ENCODE measurements at regions not wholly inside any gene's neighbourhood (a gene's known extent, or its start where the extent isn't known, plus 50 kb on each side); places are given as distances from the start of the nearest gene placed in this dataset.
"Not testable (repeated sequence)": the region's sequence is repeated elsewhere in the genome, so short reads cannot be mapped to it uniquely, and the experiment has no call there.

DNA sequence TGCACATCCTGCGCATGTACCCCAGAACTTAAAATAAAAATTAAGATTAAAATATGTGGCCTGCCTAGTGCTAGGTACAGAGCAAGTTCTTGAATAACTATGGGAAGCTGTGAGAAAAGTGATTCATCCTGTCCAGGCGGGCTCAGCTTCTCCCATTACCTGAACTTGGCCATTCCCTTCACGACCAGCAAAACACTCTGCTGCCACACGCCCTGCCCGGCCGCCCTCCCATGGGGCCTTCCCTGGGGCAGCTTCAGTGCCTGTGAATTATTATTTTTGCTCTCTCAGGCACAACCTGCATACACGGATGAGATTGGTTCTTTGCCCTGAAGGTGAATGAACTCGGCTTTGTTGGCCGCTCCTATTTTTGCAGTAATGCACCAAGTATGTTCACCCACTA lies 209.2 kb upstream of the SHH start:
- DNase-seq: no peak

DNA sequence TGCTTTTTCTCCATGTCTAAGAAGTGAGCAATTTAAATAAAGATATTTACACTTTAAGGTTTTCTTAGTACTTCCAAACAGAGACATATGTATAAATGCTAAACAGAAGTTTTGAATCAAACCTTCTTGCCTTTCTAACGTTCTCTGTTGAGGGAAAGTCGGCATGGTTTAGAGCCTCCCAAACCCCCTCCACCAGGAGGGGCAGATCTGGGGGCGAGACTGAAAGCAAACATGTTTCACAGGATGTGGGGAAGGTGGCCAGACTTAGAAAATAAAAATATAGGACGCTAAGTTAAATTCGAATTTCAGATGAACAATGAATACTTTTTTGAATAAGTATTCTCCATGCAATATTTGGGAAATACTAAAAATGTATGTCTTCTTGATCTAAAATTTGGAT lies 208.3 kb upstream of the SHH start:
- DNase-seq: no peak

DNA sequence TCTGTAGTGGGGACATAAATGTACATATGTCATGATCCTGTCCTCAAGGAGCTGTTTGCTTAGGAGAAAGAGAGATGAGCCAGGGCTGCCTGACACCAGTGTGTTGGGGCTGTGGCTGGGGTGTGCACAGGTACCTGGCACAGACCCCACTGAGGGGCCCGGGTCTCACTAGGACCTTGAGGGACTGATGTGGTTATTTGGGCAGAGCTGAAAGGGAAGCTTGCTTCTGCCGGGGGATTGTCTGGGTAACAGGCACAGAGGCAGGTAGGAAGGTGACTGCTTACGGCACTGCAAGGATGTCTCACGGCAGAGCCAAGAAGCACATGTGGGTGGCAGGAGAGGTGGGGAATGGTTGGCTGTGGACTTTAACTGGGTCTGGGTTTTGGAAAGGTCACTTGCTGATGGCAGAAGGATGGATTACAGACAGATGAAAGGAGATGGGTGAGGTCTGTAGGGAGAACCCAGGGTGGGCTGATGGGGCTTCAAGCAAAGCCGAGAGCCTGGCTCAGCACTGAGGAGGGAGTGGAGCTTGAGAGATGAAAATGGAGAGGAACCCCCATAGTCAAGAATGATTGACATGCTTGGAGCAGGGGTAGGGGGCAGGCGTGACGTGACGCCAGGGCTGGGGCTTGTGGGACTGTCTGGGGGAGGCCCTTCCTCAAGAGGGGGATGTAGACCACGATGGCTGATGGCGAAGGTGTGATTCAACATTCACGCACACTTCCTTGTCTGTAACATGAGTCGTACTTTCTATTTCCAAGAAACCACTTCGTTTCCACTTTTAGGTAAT lies 207.7 kb upstream of the SHH start:
- no peak for DNase-seq

DNA sequence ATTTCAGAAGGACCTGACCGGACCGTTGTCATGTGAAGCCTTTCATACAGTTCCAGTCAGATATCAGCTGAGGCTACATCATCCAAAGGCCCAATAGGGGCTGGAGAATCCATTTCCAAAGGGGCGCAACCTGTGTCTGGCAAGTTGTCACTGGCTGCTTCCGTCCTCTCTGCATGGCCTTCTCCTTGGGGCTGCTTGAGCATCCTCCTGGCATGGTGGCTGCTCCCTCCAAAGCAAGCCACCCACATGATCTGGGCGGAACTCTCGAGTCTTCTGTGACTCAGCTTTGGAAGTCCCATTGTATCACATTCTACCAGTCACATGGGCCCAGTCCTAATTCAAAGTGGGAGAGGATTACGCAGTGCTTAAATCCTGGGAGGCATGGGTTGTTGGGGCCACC lies 207.0 kb upstream of the SHH start:
- no peak for DNase-seq

DNA sequence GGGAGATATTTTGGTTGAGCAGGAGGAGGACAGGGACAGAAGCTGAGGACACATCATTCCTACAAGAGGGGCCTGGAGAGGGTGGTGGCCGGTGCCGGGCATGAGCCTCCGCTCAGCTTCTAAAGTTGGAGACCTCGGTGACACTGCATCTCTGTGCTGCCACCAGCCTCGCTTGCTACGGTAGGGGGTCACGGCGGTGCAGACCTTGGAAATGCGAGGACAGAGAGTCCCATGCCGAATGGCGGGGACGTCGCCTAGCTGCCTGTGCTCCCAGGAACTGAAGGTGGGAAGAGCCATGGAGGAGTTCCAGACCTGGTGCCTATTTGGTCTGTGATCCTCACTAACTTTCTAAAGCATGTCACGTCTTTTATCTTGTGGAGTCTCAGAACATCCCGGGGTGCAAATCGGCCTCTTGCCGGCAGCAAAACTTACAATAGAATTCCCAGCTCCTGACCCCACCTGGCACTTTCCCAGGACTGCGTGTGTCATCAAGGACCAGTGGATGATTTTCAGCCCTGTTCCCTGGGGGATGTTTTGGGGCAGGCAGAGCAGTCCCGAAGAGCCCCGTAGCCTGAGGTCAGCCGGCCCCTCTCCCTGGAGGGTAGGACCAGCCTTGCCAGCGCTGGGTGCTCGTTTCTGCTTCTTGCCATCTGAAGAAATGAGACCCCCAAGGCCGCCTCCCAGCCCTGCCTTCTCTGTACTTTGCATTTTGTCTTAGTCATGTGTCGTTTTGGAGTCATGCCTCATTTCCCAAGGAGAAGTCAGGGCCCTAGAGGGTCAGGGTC lies 205.8 kb upstream of the SHH start:
- no peak for DNase-seq

DNA sequence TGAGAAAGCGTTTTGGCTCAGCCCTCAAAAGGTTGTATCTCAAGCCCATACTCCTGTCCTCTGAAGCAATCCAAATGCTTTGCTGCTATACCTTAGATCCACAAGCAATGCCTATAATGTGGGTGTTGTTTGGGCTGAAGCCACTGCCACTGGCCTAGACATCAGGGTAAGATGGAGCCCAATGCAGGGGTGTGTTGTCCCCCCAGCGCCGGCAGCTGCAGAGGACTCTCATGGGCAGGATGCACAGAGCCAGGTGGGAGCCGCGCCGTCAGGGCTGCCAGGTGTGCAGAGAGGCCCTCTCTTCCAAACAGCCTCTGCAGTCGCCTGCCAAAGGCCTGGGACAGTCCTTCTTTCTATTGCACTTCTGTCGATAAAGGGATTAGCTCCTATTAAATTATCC lies 205.2 kb upstream of the SHH start:
- DNase-seq: no peak

DNA sequence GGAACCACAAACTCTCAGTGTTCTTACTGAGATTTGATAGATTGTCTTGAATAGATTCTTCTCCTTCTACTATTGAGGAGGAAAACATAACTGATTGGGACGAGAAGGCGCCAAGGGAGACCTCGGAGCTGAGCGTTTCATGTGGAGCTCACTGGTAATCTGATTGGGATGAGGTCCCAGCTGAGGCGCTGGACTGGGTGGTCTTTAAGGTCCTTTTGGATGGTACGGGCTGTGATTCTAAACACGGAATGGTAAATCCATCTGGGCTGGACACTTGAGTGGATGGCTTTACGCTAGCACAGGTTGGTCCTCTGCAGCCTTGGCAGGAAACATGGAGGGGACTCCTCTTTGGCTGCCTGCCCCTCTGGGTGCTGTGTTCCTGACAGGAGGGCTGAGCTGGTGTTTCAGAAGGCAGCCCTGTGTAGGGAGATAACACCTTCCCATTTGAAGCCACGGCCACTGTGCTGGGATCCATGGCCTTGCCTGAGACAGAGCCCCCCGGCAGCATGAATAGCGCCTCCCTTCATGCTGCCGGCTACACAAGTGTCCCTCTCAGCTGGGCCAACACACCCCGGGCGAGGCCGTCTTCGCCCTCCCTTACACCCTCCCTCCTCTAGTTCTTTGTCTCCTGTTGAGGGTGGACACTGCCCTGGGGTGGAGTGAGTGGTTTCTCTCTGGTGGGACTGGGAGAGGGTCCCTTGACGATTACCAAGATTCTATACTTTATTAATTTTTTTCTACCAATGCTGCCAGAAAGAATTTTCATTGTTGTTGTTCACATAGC lies 203.2 kb upstream of the SHH start:
- DNase-seq: no peak

DNA sequence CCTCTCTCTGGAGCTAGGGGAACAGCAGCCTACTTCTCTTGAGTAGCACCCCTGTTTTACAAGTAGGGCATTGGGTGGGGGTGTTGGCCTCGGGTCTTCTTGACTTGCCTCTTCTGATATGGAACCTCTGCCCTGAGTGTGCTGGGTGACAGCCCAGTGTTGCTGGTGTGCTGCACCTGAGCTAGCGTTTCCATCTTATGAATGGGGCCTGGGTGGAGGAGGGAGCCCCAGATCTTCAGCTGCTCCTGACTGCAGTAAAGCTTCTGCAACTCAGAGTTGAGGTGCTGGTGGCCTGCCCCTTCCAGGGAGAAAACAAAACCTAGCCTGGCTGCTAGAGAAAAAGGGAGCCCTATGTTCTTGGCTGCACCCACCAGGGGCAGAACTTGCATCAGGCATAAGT lies 202.5 kb upstream of the SHH start:
- no peak for DNase-seq

DNA sequence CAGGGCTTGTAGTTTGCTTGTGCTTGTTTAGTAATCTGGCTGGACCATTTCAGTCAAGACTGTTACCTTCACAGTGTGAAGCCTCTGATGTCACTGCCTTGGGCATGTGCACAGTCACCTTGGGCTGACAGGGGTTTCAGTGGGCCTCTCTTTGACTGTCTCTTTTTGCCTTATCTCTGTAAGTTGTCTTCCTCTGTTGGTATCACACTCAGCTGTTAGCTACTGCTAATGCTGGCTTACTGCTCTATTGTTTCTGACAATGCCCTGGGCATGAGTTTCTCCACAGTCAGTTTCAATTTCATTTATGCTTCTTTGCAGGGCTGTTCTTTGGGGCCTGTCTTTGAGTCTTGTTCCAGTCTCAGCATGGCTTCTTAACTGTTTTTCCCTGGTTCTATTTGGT lies 201.9 kb upstream of the SHH start:
- no peak for DNase-seq

DNA sequence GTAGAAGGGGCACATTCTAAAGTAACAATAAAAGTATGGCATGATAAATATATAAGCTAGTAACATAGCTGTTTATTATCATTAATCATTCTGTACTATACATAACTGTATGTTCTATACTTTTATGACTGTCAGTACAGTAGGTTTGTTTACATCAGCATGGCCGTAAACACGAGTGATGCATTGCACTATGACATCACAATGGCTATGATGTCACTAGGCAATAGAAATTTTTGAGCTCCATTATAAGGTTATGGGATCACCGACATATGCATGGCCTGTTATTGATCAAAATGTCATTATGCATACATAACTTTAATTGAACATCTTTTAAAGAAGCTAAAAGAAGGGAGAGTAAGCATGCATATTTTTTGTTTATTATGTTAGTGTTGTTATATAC lies 200.1 kb upstream of the SHH start:
- no peak for DNase-seq

DNA sequence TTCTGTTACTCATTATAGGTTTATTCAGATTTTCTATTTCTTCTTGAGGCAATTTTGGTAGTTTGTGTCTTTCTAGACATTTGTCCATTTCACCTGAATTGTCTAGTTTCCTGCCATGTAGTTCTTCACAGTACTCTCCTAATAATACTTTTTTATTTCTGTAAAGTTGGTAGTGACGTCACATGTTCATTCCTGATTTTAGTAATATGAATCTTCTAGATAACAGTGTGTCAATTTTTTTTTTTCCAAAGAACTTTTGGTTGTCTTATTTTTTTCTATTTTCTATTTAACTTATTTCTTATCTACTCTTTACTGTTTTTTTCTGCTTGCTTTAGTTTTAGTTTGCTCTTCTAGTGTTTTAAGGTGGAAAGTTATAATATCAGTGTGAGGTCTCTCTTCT lies 197.3 kb upstream of the SHH start:
- DNase-seq: no peak

DNA sequence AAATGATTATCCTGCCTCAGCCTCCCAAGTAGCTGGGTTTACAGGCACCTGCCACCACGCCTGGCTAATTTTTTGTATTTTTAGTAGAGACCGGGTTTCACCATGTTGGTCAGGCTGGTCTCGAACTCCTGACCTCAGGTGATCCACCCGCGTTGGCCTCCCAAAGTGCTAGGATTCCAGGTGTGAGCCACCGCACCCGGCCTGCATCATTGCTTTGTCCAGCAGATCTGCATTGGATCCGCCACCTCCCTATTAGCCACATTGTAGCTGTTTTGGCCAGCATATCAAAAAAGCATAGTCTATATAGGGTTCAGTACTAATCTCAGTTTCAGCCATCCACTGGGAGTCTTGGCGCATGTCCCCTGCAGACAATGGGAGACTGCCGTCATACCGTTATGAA lies 194.6 kb upstream of the SHH start:
- not testable (repeated sequence) for DNase-seq

DNA sequence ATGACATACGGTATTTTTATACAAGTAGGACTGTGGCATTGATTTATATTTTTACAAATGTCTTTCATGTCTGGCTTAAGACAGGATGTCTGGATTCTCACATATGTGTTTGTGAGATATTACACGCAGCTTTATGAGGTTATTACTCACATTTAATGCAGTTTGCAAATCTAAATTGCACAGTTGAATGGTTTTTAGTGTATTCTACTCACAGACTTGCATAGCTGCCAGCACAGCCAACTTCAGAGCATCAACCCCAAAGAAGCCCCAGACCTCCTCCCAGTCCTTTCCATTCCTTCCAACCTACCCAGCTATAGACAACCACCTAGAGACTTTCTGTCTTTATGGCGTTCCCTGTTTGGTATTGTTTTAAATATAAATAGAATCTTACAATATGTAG lies 193.8 kb upstream of the SHH start:
- no peak for DNase-seq

DNA sequence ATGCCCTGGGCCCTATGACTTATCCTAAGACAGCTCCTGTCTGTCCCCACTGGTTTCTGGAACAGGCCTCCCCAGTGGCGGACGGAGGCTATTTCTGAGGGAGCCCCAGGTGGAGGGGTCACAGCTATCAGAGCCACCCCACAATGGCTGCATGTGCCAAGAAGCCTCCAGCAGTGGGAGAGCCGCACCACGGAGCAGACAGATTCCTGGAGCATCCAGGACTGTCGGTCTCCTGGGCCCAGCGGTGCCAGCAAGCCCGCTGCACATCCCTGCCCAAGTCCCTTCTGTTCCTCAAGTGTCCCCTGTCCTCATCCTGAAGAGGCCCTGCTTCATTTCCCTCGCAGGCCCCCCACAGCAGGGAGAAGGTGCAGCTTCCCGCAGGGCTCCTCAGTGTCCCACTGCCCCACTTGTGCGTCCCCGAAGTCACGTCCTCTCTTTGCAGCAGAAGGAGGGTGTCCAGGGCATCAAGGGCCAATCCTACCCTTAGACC lies 193.0 kb upstream of the SHH start:
- DNase-seq: no peak

DNA sequence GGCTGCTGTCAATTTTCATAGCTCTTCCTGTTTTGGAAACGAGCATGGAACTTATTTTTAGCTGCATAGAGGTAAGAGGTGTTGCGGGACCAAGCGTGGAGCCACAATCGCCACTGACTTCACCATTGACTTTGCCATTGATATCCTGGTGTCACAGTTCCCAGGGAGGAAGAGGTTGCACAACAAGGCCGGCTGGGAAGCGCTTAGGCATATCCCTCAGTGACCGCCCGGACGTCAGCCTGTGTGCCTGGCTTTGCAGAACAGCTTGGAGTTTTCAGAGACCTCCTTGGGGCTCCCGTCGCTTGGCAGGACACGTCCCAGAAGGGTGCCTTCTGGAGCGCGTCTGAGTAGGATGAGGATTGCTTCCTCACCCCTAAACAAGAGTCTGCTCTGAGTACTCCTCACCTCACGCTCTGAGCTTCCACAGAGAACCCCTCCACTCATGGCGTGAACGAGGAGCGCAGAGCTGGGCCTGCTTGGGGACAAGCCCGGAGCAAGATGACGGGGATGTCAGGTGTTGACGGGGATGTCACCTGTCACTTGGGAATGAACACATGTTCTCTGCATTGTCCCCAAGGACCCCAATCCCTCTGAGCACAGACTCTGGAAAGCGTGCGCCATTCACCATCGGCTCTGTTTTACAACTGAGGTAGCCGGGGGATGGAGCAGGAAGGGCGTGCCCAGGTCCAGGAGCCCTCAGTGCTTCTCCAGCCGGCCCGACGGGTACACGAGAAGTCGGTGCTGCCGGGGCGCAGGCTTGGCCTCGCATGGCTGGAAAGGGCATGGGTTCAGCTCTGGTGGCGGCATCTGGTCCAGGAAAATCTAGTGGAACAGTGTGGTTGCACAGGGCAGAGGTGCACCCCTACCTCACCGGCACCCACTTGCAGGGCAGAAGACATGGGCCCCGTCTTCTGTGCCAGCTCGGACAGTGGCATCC lies 192.3 kb upstream of the SHH start:
- no peak for DNase-seq

DNA sequence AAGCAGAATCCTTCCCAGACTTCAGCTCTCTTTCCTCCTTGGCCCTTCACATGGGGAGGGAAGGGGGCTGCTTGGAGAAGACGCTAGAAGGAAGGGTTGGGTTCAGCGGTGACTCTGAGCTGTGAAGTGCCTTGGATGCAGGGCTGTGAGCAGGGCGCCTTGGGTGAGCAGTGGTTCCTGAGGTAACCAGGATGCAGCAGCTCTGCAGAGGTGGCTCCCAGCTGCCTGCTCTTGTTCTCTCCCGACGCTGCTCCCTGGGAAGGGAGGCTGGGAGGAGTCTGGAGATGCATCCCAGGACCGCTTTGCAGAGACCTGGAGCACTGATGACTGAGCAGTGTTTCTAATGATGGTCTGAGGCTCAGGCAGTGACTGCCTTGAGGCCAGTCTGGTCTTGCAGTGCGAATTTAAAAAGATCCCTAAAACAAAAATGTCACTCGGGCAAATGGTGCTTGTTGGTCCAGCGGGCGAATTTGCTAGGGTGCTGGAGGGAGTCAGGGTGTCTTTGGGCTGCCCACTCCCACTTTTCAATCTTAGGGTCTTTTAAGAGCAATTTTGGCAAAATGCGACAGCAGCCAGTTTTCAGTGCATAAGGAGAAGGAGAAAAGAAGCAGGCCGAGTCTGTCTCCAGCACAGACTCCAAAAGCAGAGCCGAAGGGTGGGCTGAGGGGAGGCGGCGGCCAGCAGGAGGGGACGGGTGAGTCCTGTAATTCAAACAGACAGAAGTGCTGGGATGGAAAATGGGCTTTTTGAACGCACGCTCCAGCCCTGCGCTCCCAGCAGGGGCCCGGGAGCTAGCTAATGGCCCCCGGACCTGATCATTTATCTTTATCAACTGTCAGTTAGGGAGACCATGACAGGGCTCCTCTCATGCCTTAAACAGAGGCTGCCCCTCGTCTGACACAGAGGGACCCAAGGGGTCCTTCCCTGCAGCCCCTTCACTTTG lies 191.2 kb upstream of the SHH start:
- no peak for DNase-seq

DNA sequence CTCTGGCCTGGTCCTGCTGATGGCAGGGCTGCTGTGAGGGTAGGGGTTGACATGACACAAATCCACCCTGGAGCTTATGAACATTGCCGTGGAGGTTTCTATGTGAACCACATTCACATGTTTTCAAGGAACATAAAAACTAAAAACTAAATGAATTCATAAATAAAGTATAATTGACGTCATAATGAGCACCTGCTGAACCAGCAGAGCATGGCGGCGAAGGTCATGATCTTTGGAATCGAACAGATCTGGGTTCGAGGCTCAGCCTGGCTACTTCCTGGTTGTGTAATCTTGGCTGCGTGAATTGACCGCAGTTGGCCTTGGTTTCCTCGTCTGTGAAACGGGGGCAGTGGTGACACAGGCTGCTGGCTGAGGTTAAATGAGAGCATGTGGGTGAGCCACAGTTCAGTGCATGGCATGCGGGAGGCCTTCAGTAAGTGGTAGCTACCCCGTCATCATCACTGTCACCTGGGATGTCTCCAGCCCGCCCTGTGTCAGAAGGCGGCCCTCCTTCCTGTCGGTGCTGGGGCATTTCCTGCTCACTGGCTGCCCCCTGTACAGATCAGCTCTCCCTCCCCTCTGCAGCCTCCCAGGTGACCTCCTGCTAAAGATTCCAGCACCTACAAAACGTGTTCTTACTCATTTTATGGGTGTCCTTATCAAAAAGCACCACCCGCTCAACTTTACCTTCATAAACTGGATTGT lies 190.3 kb upstream of the SHH start:
- DNase-seq: no peak

DNA sequence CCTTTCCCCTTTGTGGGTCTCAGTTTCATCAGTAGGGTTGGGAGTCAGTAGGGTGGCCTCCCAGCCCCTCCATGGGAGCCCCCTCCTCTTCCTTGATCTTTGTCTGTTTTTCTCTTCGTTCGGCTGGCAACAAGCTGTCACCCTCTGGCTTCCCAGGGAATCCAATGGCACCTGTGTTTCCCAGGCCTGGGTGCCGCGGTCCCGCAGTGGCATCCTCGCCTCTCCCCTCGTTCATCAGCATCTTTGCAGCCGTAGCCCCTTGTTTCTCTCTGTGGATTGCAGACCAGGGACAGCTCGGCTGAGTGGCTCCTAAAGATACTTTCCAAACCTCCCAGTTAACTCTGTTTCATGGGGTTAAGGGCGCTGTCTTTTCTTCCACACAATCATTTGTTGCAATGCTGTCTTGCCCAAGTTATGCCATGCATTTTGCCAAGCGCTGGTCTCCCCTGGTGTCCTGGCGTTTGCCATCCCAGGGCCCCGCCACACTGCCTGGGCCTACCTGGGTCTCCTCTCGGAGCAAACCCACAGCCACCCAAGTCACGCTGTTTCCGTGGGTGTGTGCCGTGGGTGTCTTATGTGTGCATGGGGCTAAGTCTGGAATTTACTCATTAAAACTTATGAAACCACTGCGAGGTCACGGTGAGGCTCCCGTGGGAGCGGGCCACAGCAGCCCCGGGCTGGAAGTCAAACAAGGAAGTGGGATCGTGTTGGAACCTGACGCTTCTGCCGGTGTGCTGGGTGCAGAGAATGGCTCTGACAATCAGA lies 189.4 kb upstream of the SHH start:
- DNase-seq: no peak

DNA sequence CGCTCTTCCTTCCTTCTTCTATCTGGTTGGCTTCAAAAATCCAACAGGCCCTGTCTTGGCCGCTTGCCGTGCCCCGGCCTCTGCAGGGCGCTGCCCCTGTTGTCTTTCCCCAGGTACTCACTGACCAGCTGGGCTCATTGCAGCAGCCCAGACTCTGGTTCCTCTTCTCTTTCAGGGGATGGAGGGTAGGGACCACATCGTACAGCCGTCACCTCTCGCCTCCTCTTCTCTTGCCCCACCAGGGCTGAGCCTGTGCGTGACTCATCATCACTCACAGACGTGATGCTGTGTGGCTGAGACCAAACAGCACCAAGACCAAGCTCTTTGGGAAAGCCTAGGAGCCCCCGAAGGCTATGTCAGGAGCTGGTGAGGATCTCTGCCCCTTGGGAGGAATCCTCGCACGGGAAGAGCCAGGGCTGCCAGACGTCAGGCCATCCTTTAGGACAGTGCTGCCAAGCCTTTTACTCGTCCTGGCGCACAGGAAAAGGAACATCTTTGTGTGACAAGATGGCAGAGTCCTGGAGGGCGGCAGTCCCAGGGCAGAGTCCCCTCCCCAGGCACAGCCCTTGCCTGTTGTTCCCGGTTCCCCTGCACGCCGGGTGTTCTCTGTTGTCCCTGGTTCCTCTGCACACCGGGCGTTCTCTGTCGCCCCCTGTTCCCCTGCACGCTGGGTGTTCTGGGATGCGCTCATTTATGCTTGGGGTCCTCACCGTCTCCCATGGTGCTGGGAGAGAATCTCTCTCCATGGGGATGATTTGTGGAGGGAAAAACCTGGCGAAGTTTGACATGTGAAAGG lies 188.5 kb upstream of the SHH start:
- no peak for DNase-seq
